ENCODE measurements at regions not wholly inside any gene's neighbourhood (a gene's known extent, or its start where the extent isn't known, plus 50 kb on each side); places are given as distances from the start of the nearest gene placed in this dataset.

DNA sequence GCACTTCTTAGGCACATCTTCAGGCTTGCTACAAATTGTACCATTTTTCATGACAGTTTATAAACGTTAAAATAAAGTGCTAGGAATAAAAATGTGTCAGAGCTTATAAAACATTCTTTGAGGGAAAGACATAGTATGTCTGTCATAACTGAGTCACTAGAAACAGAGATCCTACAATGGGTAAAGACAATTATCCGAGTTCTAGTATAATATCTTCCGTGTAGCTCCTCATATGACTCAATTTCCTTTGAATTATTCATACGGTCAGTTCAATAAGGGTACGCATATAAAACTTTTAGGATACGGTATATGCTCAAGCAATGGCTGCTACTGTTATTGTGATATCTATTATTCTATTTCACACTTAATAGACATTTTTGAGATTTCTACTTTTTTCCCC lies 349.1 kb downstream of the PCDH10 start:
- H4K91ac ChIP-seq (ENCODE audit: low read depth, low read length): no peak overlapping the region
- no peak overlapping the region for H2AK5ac ChIP-seq (ENCODE audit: low read length)
- H2BK120ac ChIP-seq (ENCODE audit: insufficient read depth, low read length, poor library complexity): no peak overlapping the region
- no peak overlapping the region for H4K12ac ChIP-seq (ENCODE audit: low read depth, low read length)
- H3K9ac ChIP-seq (ENCODE audit: low read length): no peak overlapping the region
- H3K23ac ChIP-seq (ENCODE audit: low read length): no peak overlapping the region
- no peak overlapping the region for H3K27ac ChIP-seq (ENCODE audit: low read depth, low read length)
- H2AFZ ChIP-seq (ENCODE audit: insufficient read depth, low read length, poor library complexity): no peak overlapping the region
- no peak overlapping the region for H3K14ac ChIP-seq (ENCODE audit: low read length)
- no peak overlapping the region for H3K4ac ChIP-seq (ENCODE audit: low read depth, low read length)
- no peak overlapping the region for H3K4me2 ChIP-seq (ENCODE audit: low read length)
- H3K79me2 ChIP-seq (ENCODE audit: control insufficient read depth, insufficient read depth, low read length, poor library complexity): no peaks in the 10 kb centered on the region
- DNase-seq: no peak
- no peaks in the 10 kb centered on the region for H3K79me1 ChIP-seq (ENCODE audit: low read length)
- no peaks in the 10 kb centered on the region for H3K36me3 ChIP-seq (ENCODE audit: control insufficient read depth in 1 of 2, insufficient read depth in 2 of 2, low read length in 2 of 2)
- no peak overlapping the region for H2BK5ac ChIP-seq (ENCODE audit: low read depth, low read length, poor library complexity)
- no peak overlapping the region for H3K18ac ChIP-seq (ENCODE audit: low read length)
- no peak overlapping the region for H3K4me3 ChIP-seq (ENCODE audit: low read depth, low read length)
- no peak overlapping the region for H2BK12ac ChIP-seq (ENCODE audit: low read length)
- H3K9me3 ChIP-seq (ENCODE audit: insufficient read depth, low read depth, low read length): no peaks in the 10 kb centered on the region
- H3K27me3 ChIP-seq (ENCODE audit: insufficient read depth, low read length): no peaks in the 10 kb centered on the region
- WGBS (ENCODE audit: extremely low coverage, insufficient coverage, insufficient read length): no CpG with 5 or more reads among the region's 6 CpGs
- H3K4me1 ChIP-seq (ENCODE audit: control insufficient read depth in 1 of 2, insufficient read depth in 2 of 2, low read length in 2 of 2): no peaks in the 10 kb centered on the region
- no peak overlapping the region for H4K8ac ChIP-seq (ENCODE audit: low read depth, low read length)

DNA sequence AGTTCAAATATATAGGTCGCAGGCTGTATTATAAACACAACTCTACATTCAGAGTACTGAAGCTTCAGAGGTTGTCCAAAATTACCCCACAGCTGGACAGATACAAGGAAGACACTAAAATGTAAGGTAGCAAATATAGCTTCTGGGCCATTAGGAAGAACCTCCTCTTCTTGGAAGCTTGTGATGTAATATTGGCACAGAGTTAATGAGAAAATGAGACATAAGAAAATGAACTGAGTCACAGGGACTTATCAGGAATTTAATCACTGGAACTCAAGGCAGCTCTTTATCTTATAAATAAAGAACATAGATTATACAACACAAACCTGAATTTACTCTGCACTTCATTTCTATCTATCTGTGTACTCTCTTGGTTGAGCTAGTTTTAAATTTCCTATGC lies 344.7 kb downstream of the PCDH10 start:
- Histone ChIP-seq H3K4me1 (ENCODE audit: control insufficient read depth in 1 of 2, insufficient read depth in 2 of 2, low read length in 2 of 2) (no peaks in the 10 kb centered on the region), H2BK120ac (ENCODE audit: insufficient read depth, low read length, poor library complexity) (no peak overlapping the region), H3K4me3 (ENCODE audit: low read depth, low read length) (no peak overlapping the region), H3K4me2 (ENCODE audit: low read length) (no peak overlapping the region), H3K18ac (ENCODE audit: low read length) (no peak overlapping the region), H3K79me1 (ENCODE audit: low read length) (no peaks in the 10 kb centered on the region), H3K79me2 (ENCODE audit: control insufficient read depth, insufficient read depth, low read length, poor library complexity) (no peaks in the 10 kb centered on the region), H3K36me3 (ENCODE audit: control insufficient read depth in 1 of 2, insufficient read depth in 2 of 2, low read length in 2 of 2) (no peaks in the 10 kb centered on the region), H4K8ac (ENCODE audit: low read depth, low read length) (no peak overlapping the region), H4K91ac (ENCODE audit: low read depth, low read length) (no peak overlapping the region), H3K27me3 (ENCODE audit: insufficient read depth, low read length) (no peaks in the 10 kb centered on the region), H2AFZ (ENCODE audit: insufficient read depth, low read length, poor library complexity) (no peak overlapping the region), H2AK5ac (ENCODE audit: low read length) (no peak overlapping the region), H2BK12ac (ENCODE audit: low read length) (no peak overlapping the region), H3K4ac (ENCODE audit: low read depth, low read length) (no peak overlapping the region), H3K14ac (ENCODE audit: low read length) (no peak overlapping the region), H3K27ac (ENCODE audit: low read depth, low read length) (no peak overlapping the region), H3K23ac (ENCODE audit: low read length) (no peak overlapping the region), H4K12ac (ENCODE audit: low read depth, low read length) (no peak overlapping the region), H3K9me3 (ENCODE audit: insufficient read depth, low read depth, low read length) (no peaks in the 10 kb centered on the region), H3K9ac (ENCODE audit: low read length) (no peak overlapping the region), H2BK5ac (ENCODE audit: low read depth, low read length, poor library complexity) (no peak overlapping the region)
- peak in 1 of 2 donors; percentile 23 for DNase-seq
- WGBS (ENCODE audit: extremely low coverage, insufficient coverage, insufficient read length): no CpG with 5 or more reads among the region's 1 CpG

DNA sequence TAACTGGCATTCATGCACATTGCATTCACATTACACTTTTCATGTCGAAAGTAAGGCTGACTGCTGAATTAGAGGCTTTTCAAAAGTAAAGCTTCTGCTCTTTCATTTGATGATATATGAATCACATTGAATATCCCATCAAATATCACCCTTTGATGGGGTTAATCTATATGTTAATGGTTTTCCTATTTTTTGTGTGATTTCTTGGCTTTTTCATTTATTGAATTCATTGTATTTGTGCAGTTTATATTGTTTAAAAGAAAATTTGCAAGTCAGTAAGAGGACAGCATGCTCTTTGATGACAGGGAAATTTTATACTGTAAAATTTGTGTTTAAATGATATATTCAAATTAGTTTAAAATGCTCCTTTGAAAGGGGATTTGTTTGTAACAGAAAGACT lies 344.1 kb downstream of the PCDH10 start:
- Histone ChIP-seq H3K4me3 (ENCODE audit: low read depth, low read length) (no peak overlapping the region), H2AFZ (ENCODE audit: insufficient read depth, low read length, poor library complexity) (no peak overlapping the region), H3K4me1 (ENCODE audit: control insufficient read depth in 1 of 2, insufficient read depth in 2 of 2, low read length in 2 of 2) (no peaks in the 10 kb centered on the region), H3K36me3 (ENCODE audit: control insufficient read depth in 1 of 2, insufficient read depth in 2 of 2, low read length in 2 of 2) (no peaks in the 10 kb centered on the region), H3K14ac (ENCODE audit: low read length) (no peak overlapping the region), H3K9me3 (ENCODE audit: insufficient read depth, low read depth, low read length) (no peaks in the 10 kb centered on the region), H3K79me2 (ENCODE audit: control insufficient read depth, insufficient read depth, low read length, poor library complexity) (no peaks in the 10 kb centered on the region), H3K4ac (ENCODE audit: low read depth, low read length) (no peak overlapping the region), H3K79me1 (ENCODE audit: low read length) (no peaks in the 10 kb centered on the region), H2BK12ac (ENCODE audit: low read length) (no peak overlapping the region), H2BK5ac (ENCODE audit: low read depth, low read length, poor library complexity) (no peak overlapping the region), H3K23ac (ENCODE audit: low read length) (no peak overlapping the region), H3K4me2 (ENCODE audit: low read length) (no peak overlapping the region), H3K9ac (ENCODE audit: low read length) (no peak overlapping the region), H2AK5ac (ENCODE audit: low read length) (no peak overlapping the region), H2BK120ac (ENCODE audit: insufficient read depth, low read length, poor library complexity) (no peak overlapping the region), H4K8ac (ENCODE audit: low read depth, low read length) (no peak overlapping the region), H3K27me3 (ENCODE audit: insufficient read depth, low read length) (no peaks in the 10 kb centered on the region), H3K18ac (ENCODE audit: low read length) (no peak overlapping the region), H4K91ac (ENCODE audit: low read depth, low read length) (no peak overlapping the region), H3K27ac (ENCODE audit: low read depth, low read length) (no peak overlapping the region), H4K12ac (ENCODE audit: low read depth, low read length) (no peak overlapping the region)
- DNase-seq: no peak
- WGBS (ENCODE audit: extremely low coverage, insufficient coverage, insufficient read length): no CpG with 5 or more reads among the region's 1 CpG

DNA sequence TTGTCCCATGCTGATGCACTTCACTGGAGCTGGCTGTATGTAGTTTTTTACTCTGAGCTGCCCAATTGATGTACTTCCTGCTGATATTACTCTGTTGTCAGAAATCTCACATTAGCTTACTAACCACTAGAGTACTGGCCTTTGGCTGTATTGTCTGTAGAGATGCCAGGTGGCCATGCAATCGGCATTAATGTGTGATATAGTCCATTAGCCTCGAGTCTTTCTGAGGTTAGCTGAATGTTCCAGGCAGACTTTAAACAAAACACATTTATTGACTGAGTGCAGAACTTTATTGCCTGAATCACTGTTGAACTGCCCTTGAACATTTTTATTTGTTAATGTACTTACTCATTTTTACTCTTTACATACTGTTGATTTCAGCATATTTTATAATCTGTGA lies 335.2 kb downstream of the PCDH10 start:
- no peak overlapping the region for H3K14ac ChIP-seq (ENCODE audit: low read length)
- no peak overlapping the region for H2AK5ac ChIP-seq (ENCODE audit: low read length)
- no peak for DNase-seq
- no peak overlapping the region for H3K23ac ChIP-seq (ENCODE audit: low read length)
- H4K91ac ChIP-seq (ENCODE audit: low read depth, low read length): no peak overlapping the region
- no peak overlapping the region for H3K4me3 ChIP-seq (ENCODE audit: low read depth, low read length)
- no CpG with 5 or more reads among the region's 2 CpGs for WGBS (ENCODE audit: extremely low coverage, insufficient coverage, insufficient read length)
- no peak overlapping the region for H2BK120ac ChIP-seq (ENCODE audit: insufficient read depth, low read length, poor library complexity)
- no peaks in the 10 kb centered on the region for H3K9me3 ChIP-seq (ENCODE audit: insufficient read depth, low read depth, low read length)
- no peak overlapping the region for H3K9ac ChIP-seq (ENCODE audit: low read length)
- H4K8ac ChIP-seq (ENCODE audit: low read depth, low read length): no peak overlapping the region
- H3K4ac ChIP-seq (ENCODE audit: low read depth, low read length): no peak overlapping the region
- H3K18ac ChIP-seq (ENCODE audit: low read length): no peak overlapping the region
- no peak overlapping the region for H4K12ac ChIP-seq (ENCODE audit: low read depth, low read length)
- no peak overlapping the region for H2BK12ac ChIP-seq (ENCODE audit: low read length)
- H2BK5ac ChIP-seq (ENCODE audit: low read depth, low read length, poor library complexity): no peak overlapping the region
- H2AFZ ChIP-seq (ENCODE audit: insufficient read depth, low read length, poor library complexity): no peak overlapping the region
- H3K4me2 ChIP-seq (ENCODE audit: low read length): no peak overlapping the region
- no peak overlapping the region for H3K27ac ChIP-seq (ENCODE audit: low read depth, low read length)
- H3K27me3 ChIP-seq (ENCODE audit: insufficient read depth, low read length): no peaks in the 10 kb centered on the region
- no peaks in the 10 kb centered on the region for H3K79me2 ChIP-seq (ENCODE audit: control insufficient read depth, insufficient read depth, low read length, poor library complexity)
- H3K4me1 ChIP-seq (ENCODE audit: control insufficient read depth in 1 of 2, insufficient read depth in 2 of 2, low read length in 2 of 2): no peaks in the 10 kb centered on the region
- no peaks in the 10 kb centered on the region for H3K79me1 ChIP-seq (ENCODE audit: low read length)
- H3K36me3 ChIP-seq (ENCODE audit: control insufficient read depth in 1 of 2, insufficient read depth in 2 of 2, low read length in 2 of 2): no peaks in the 10 kb centered on the region
